ENCODE measurements at regions not wholly inside any gene's neighbourhood (a gene's known extent, or its start where the extent isn't known, plus 50 kb on each side); places are given as distances from the start of the nearest gene placed in this dataset.

GRCh38 chr4:32133734-32134133 lies 1413.6 kb downstream of the PCDH7 start:
- no peak for DNase-seq (ENCODE audit: low spot score)

GRCh38 chr4:32135642-32136041 lies 1415.5 kb downstream of the PCDH7 start:
- Mint-ChIP-seq H3K36me3 (ENCODE audit: low read depth, unreplicated experiment) (no peaks in the 10 kb centered on the region), H3K9me3 (ENCODE audit: unreplicated experiment) (peaks cover 4% of the 10 kb centered on the region), H3K4me3 (ENCODE audit: unreplicated experiment) (no peak overlapping the region), H3K4me1 (ENCODE audit: unreplicated experiment) (peaks cover 4% of the 10 kb centered on the region), H3K27ac (ENCODE audit: unreplicated experiment) (no peak overlapping the region), H3K27me3 (ENCODE audit: unreplicated experiment) (no peaks in the 10 kb centered on the region)
- TF ChIP-seq, protein P1, sequence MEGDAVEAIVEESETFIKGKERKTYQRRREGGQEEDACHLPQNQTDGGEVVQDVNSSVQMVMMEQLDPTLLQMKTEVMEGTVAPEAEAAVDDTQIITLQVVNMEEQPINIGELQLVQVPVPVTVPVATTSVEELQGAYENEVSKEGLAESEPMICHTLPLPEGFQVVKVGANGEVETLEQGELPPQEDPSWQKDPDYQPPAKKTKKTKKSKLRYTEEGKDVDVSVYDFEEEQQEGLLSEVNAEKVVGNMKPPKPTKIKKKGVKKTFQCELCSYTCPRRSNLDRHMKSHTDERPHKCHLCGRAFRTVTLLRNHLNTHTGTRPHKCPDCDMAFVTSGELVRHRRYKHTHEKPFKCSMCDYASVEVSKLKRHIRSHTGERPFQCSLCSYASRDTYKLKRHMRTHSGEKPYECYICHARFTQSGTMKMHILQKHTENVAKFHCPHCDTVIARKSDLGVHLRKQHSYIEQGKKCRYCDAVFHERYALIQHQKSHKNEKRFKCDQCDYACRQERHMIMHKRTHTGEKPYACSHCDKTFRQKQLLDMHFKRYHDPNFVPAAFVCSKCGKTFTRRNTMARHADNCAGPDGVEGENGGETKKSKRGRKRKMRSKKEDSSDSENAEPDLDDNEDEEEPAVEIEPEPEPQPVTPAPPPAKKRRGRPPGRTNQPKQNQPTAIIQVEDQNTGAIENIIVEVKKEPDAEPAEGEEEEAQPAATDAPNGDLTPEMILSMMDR (IDR thresholded peaks at IDR 0.05; ENCODE audit: unreplicated experiment), result no peak
- no peak for DNase-seq (ENCODE audit: low spot score)

More at GRCh38 chr4:32133734-32134133, 1413.6 kb downstream of the PCDH7 start:
- Mint-ChIP-seq H3K4me3 (ENCODE audit: unreplicated experiment) (no peak overlapping the region), H3K27me3 (ENCODE audit: unreplicated experiment) (no peaks in the 10 kb centered on the region), H3K27ac (ENCODE audit: unreplicated experiment) (no peak overlapping the region), H3K36me3 (ENCODE audit: low read depth, unreplicated experiment) (no peaks in the 10 kb centered on the region), H3K9me3 (ENCODE audit: unreplicated experiment) (peaks cover 4% of the 10 kb centered on the region), H3K4me1 (ENCODE audit: unreplicated experiment) (peaks cover 2% of the 10 kb centered on the region)
- TF ChIP-seq, protein P1 (IDR thresholded peaks at IDR 0.05; ENCODE audit: unreplicated experiment), result no peak

DNA sequence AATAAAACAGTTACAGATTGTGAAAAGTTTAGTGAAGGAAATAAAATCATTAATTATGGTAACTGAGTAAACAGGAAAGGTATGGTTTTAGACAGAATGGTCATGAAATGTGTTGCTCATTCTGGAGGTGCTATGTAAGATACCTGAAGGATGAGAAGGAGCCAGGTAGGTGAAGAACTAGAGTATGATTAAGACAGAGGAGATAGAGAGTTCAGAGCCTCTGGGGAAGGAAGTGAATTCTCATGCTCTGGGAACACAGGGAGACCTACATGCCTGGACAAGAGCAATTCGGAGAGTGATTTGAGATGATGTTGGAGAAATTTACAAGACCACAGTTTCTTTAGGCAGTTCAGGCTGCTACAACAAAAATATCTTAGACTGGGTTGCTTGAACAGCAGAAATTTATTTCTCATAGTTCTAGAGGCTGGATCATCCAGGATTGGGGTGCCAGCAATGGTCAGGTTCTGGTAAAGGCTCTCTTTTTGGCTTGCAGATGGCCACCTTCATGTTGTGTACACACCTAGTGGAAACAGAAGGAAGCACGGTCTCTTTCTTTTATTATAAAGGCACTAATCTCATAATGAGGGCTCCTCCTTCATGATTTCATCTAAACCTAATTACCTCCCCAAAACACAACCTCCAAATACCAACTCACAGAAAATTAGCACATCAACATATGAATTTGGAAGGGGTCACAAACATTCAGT lies 1416.1 kb downstream of the PCDH7 start:
- Mint-ChIP-seq H3K9me3 (ENCODE audit: unreplicated experiment) (no peaks in the 10 kb centered on the region), H3K27me3 (ENCODE audit: unreplicated experiment) (no peaks in the 10 kb centered on the region), H3K4me3 (ENCODE audit: unreplicated experiment) (no peak overlapping the region), H3K4me1 (ENCODE audit: unreplicated experiment) (peaks cover 5% of the 10 kb centered on the region), H3K27ac (ENCODE audit: unreplicated experiment) (no peak overlapping the region), H3K36me3 (ENCODE audit: low read depth, unreplicated experiment) (no peaks in the 10 kb centered on the region)
- no peak for DNase-seq (ENCODE audit: low spot score)
- TF ChIP-seq, protein P1 (IDR thresholded peaks at IDR 0.05; ENCODE audit: unreplicated experiment), result peak; percentile 36

DNA sequence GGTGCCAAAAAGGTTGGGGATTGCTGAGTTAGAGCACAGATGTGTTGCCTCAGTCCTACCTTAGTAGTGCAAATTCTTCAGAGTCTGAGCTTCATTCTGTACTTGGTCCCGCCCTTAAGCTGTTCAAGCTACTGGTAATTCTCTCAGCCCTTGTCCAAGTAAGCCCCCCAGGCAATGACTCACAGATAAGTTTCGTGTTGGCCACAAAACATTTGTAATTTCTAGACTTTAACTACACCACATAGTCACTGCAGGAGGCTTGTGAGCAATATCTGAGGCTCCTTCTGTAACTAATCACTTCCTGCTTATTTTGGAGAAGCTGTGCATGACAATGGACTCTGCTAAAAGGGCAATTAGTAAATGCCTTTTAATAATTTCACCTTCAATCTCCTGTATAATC lies 1420.5 kb downstream of the PCDH7 start:
- TF ChIP-seq, protein P1 (IDR thresholded peaks at IDR 0.05; ENCODE audit: unreplicated experiment), result no peak
- H3K36me3 Mint-ChIP-seq (ENCODE audit: low read depth, unreplicated experiment), result no peaks in the 10 kb centered on the region
- H3K27ac Mint-ChIP-seq (ENCODE audit: unreplicated experiment), result no peak overlapping the region
- H3K27me3 Mint-ChIP-seq (ENCODE audit: unreplicated experiment), result no peaks in the 10 kb centered on the region
- H3K9me3 Mint-ChIP-seq (ENCODE audit: unreplicated experiment), result no peaks in the 10 kb centered on the region
- no peak overlapping the region for H3K4me3 Mint-ChIP-seq (ENCODE audit: unreplicated experiment)
- H3K4me1 Mint-ChIP-seq (ENCODE audit: unreplicated experiment), result peaks cover 10% of the 10 kb centered on the region
- no peak for DNase-seq (ENCODE audit: low spot score)

GRCh38 chr4:32142075-32142474 lies 1421.9 kb downstream of the PCDH7 start:
- DNase-seq (ENCODE audit: low spot score), result no peak
- peaks cover 10% of the 10 kb centered on the region for H3K4me1 Mint-ChIP-seq (ENCODE audit: unreplicated experiment)
- TF ChIP-seq, protein P1 (IDR thresholded peaks at IDR 0.05; ENCODE audit: unreplicated experiment), result no peak
- H3K4me3 Mint-ChIP-seq (ENCODE audit: unreplicated experiment), result no peak overlapping the region
- H3K27ac Mint-ChIP-seq (ENCODE audit: unreplicated experiment), result no peak overlapping the region
- H3K36me3 Mint-ChIP-seq (ENCODE audit: low read depth, unreplicated experiment), result no peaks in the 10 kb centered on the region
- H3K27me3 Mint-ChIP-seq (ENCODE audit: unreplicated experiment), result no peaks in the 10 kb centered on the region
- H3K9me3 Mint-ChIP-seq (ENCODE audit: unreplicated experiment), result no peaks in the 10 kb centered on the region

Data from endothelial cell (in vitro differentiated cells).